Uterus (tissue), 2 donors: ENCODE measurements at regions not wholly inside any gene's neighbourhood (a gene's known extent, or its start where the extent isn't known, plus 50 kb on each side); places are given as distances from the start of the nearest gene placed in this dataset.
"Not testable (repeated sequence)": the region's sequence is repeated elsewhere in the genome, so short reads cannot be mapped to it uniquely, and the experiment has no call there.

Source experiments
- CTCF ChIP-seq, 4 experiments: fragments of 200-600 bp in 2 of 4; fragments of 450-650 bp in 2 of 4; sonication (generic) in 2 of 4; IDR thresholded peaks; one replicate each; pipeline ENCODE4 v1.5.1; 2016 to 2019; ENCODE audit warnings: antibody characterized with exemption in 4 of 4, mild to moderate bottlenecking in 2 of 4, moderate library complexity in 1 of 4
- POLR2A ChIP-seq, 2 donors: fragments of 450-650 bp; IDR thresholded peaks; one replicate each; pipeline ENCODE4 v1.6.1; 2016; ENCODE audit warnings: antibody characterized with exemption in 2 of 2, mild to moderate bottlenecking in 1 of 2, moderate library complexity in 1 of 2

GRCh38 chr21:10362816-10363215 lies 158.6 kb upstream of the TPTE start:
- not testable (repeated sequence) for TF ChIP-seq CTCF, POLR2A (IDR thresholded peaks at IDR 0.05)
